ENCODE measurements at regions not wholly inside any gene's neighbourhood (a gene's known extent, or its start where the extent isn't known, plus 50 kb on each side); places are given as distances from the start of the nearest gene placed in this dataset.

DNA sequence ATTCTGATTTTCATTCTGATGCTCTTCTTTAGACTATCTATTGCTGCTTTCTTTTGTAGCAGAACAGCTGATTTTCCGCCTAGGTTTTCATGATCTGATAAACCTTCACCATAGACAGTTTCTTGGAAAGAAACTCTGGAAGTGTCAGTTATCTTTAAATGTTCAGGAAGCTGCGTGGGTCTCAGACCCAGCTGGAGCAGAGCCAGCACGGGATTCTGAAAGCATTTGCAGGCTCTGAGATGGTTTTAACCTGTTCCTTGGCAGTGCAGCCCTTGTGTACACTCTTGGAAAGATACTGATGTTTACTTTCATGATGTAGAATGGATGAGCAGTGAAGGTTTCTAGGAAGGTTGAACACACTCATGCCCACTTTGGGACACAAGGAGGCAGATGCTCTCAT, 178.0 kb upstream of the DMRT1 start:
- Mint-ChIP-seq H3K9me3 (no peaks in the 10 kb centered on the region), H3K27me3 (ENCODE audit: low read depth in 2 of 2) (peaks cover 6 to 11% of the 10 kb centered on the region in 2 donors), H3K36me3 (peaks cover 6% of the 10 kb centered on the region), H3K27ac (no peak overlapping the region), H3K4me3 (no peak overlapping the region), H3K4me1 (peaks cover 19 to 20% of the 10 kb centered on the region in 2 donors)
- Histone ChIP-seq H3K4me3 (ENCODE audit: low read length) (no peak overlapping the region), H3K27ac (ENCODE audit: low read length) (no peak overlapping the region), H3K4me1 (ENCODE audit: control insufficient read depth, insufficient read depth, low read length) (peaks cover 10% of the 10 kb centered on the region), H3K36me3 (ENCODE audit: control insufficient read depth, insufficient read depth, low read length) (no peaks in the 10 kb centered on the region), H3K9me3 (ENCODE audit: control insufficient read depth, insufficient read depth, low read length) (no peaks in the 10 kb centered on the region), H3K27me3 (ENCODE audit: control insufficient read depth, insufficient read depth, low read length) (no peaks in the 10 kb centered on the region)
- no peak for ATAC-seq
- no peak for DNase-seq
- intact Hi-C loops (cut with micrococcal nuclease) = no loop called here
- TF ChIP-seq, protein P1, sequence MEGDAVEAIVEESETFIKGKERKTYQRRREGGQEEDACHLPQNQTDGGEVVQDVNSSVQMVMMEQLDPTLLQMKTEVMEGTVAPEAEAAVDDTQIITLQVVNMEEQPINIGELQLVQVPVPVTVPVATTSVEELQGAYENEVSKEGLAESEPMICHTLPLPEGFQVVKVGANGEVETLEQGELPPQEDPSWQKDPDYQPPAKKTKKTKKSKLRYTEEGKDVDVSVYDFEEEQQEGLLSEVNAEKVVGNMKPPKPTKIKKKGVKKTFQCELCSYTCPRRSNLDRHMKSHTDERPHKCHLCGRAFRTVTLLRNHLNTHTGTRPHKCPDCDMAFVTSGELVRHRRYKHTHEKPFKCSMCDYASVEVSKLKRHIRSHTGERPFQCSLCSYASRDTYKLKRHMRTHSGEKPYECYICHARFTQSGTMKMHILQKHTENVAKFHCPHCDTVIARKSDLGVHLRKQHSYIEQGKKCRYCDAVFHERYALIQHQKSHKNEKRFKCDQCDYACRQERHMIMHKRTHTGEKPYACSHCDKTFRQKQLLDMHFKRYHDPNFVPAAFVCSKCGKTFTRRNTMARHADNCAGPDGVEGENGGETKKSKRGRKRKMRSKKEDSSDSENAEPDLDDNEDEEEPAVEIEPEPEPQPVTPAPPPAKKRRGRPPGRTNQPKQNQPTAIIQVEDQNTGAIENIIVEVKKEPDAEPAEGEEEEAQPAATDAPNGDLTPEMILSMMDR (IDR thresholded peaks at IDR 0.05) = no peak
- 40% methylated on average over 3 of the region's 3 CpGs for WGBS (ENCODE audit: insufficient coverage)

DNA sequence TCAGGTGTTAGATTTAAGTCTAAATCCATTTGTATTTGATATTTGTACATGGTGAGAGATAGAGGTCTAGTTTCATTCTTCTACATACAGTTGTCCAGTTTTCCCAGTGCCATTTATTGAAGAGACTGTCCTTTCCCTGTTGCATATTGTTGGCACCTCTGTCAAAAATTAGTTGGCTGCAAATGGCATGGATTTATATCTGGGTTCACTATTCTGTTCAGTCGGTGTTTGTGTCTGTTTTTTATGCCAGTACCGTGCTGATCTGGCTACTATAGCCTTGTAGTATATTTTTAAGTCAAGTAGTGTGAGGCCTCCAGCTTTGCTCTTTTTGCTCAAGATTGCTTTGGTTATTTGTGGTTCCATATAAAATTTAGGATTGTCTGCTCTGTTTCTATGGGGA, 176.2 kb upstream of the DMRT1 start:
- Mint-ChIP-seq H3K27me3 (ENCODE audit: low read depth in 2 of 2) (peaks cover 15 to 23% of the 10 kb centered on the region in 2 donors), H3K4me3 (no peak overlapping the region), H3K27ac (no peak overlapping the region), H3K4me1 (peaks cover 5 to 7% of the 10 kb centered on the region in 2 donors), H3K9me3 (peaks cover 0 to 2% of the 10 kb centered on the region in 2 donors), H3K36me3 (peaks cover 22% of the 10 kb centered on the region)
- peaks cover 4% of the 10 kb centered on the region for H3K4me1 ChIP-seq (ENCODE audit: control insufficient read depth, insufficient read depth, low read length)
- no peaks in the 10 kb centered on the region for H3K27me3 ChIP-seq (ENCODE audit: control insufficient read depth, insufficient read depth, low read length)
- H3K36me3 ChIP-seq (ENCODE audit: control insufficient read depth, insufficient read depth, low read length) = no peaks in the 10 kb centered on the region
- no peak overlapping the region for H3K4me3 ChIP-seq (ENCODE audit: low read length)
- ATAC-seq (no peak), DNase-seq (no peak)
- H3K9me3 ChIP-seq (ENCODE audit: control insufficient read depth, insufficient read depth, low read length) = no peaks in the 10 kb centered on the region
- no peak overlapping the region for H3K27ac ChIP-seq (ENCODE audit: low read length)
- 98% methylated on average over 2 of the region's 2 CpGs for WGBS (ENCODE audit: insufficient coverage)
- TF ChIP-seq, protein P1 (IDR thresholded peaks at IDR 0.05) = no peak
- intact Hi-C loops (cut with micrococcal nuclease) = no loop called here

DNA sequence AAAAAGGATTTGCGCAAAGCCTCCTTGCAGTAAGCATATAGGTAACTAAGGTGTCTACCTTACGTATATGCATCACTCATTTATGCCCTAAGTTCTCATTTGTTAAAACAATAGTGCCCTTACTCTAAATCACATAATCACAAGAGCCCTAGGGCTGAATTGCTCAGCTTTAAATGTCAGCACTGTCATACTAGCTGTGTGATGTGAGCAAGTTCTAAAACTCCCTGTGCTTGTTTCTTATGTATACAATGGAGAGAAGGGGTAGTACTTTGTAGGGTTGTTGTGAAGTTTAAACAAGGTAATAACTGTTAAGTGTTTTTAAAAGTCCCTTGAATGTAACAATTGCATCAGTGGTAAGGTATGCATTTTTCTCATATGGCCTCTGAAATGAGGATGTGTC, 169.5 kb upstream of the DMRT1 start:
- no peak overlapping the region for H3K27ac ChIP-seq (ENCODE audit: low read length)
- no peak overlapping the region for H3K27ac Mint-ChIP-seq
- peaks cover 13 to 26% of the 10 kb centered on the region in 2 donors for H3K27me3 Mint-ChIP-seq (ENCODE audit: low read depth in 2 of 2)
- no peak overlapping the region for H3K4me3 ChIP-seq (ENCODE audit: low read length)
- DNase-seq (no peak), ATAC-seq (no peak)
- no peaks in the 10 kb centered on the region for H3K27me3 ChIP-seq (ENCODE audit: control insufficient read depth, insufficient read depth, low read length)
- H3K4me3 Mint-ChIP-seq = no peak overlapping the region
- H3K9me3 Mint-ChIP-seq = peaks cover 0 to 2% of the 10 kb centered on the region in 2 donors
- peaks cover under 1 to 3% of the 10 kb centered on the region in 2 donors for H3K4me1 Mint-ChIP-seq
- intact Hi-C loops (cut with micrococcal nuclease) = no loop called here
- 95% methylated on average over 2 of the region's 2 CpGs for WGBS (ENCODE audit: insufficient coverage)
- no peaks in the 10 kb centered on the region for H3K36me3 ChIP-seq (ENCODE audit: control insufficient read depth, insufficient read depth, low read length)
- TF ChIP-seq, protein P1 (IDR thresholded peaks at IDR 0.05) = no peak
- H3K9me3 ChIP-seq (ENCODE audit: control insufficient read depth, insufficient read depth, low read length) = no peaks in the 10 kb centered on the region
- H3K36me3 Mint-ChIP-seq = peaks cover 25% of the 10 kb centered on the region
- H3K4me1 ChIP-seq (ENCODE audit: control insufficient read depth, insufficient read depth, low read length) = no peaks in the 10 kb centered on the region

DNA sequence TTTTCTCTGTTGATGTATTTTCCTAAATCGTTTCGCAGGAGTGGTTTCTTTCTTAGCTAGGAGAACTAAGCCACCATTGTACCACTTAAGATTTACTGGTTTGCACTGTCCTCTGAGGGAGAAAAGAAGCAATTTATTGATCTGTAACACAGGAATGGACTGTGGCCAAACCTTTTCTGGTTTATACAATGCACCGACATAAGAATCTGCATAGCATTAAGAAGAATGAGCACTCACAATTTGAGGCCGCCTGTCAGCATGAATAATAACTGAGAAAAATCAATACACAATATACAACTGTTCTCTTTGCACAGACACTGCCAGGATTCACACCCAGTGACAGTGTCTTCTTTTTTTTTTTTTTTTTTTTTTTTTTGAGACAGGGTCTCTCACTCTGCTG, 168.6 kb upstream of the DMRT1 start:
- peaks cover 9 to 26% of the 10 kb centered on the region in 2 donors for H3K27me3 Mint-ChIP-seq (ENCODE audit: low read depth in 2 of 2)
- no peak overlapping the region for H3K4me3 Mint-ChIP-seq
- H3K27ac ChIP-seq (ENCODE audit: low read length) = no peak overlapping the region
- no peak overlapping the region for H3K4me3 ChIP-seq (ENCODE audit: low read length)
- 72% methylated on average over 4 of the region's 4 CpGs for WGBS (ENCODE audit: insufficient coverage)
- no peaks in the 10 kb centered on the region for H3K9me3 ChIP-seq (ENCODE audit: control insufficient read depth, insufficient read depth, low read length)
- no peak for ATAC-seq
- DNase-seq = no peak
- peaks cover 9 to 11% of the 10 kb centered on the region in 2 donors for H3K4me1 Mint-ChIP-seq
- TF ChIP-seq, protein P1 (IDR thresholded peaks at IDR 0.05) = no peak
- H3K27ac Mint-ChIP-seq = no peak overlapping the region
- H3K9me3 Mint-ChIP-seq = peaks cover 0 to 2% of the 10 kb centered on the region in 2 donors
- intact Hi-C loops (cut with micrococcal nuclease) = no loop called here
- H3K27me3 ChIP-seq (ENCODE audit: control insufficient read depth, insufficient read depth, low read length) = no peaks in the 10 kb centered on the region
- peaks cover 25% of the 10 kb centered on the region for H3K36me3 Mint-ChIP-seq
- H3K4me1 ChIP-seq (ENCODE audit: control insufficient read depth, insufficient read depth, low read length) = no peaks in the 10 kb centered on the region
- H3K36me3 ChIP-seq (ENCODE audit: control insufficient read depth, insufficient read depth, low read length) = no peaks in the 10 kb centered on the region
